ENCODE measurements at regions not wholly inside any gene's neighbourhood (a gene's known extent, or its start where the extent isn't known, plus 50 kb on each side); places are given as distances from the start of the nearest gene placed in this dataset.
"Not testable (repeated sequence)": the region's sequence is repeated elsewhere in the genome, so short reads cannot be mapped to it uniquely, and the experiment has no call there.

DNA sequence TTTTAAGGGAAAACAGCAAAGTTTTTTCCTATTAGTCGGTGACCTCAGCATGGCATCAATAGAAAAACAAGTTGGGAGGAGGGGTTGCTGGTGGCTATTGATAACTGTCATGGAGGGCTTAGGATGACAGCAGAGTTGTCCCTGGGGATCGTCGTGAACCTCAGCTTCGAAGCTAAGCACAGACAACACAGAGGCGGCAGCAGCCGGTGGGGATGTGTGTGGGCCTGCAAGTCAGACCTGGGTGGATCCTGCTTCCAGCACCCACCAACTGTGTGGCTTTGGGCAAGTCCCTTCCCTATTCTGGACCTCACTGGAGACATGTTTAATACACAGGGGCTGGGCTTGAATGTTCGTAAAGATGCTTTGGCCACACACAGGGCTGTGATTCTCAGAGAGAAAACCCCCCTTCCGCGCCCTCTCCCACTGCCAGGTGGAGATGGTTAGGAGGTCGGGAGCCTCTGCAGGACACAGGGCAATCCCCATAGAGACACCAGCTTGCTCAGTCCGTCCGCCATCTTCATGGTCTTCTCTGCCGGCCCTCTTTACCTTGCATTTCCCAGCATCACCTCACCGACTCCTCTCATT, 83.1 kb upstream of the TOX2 start:
- H3K27ac ChIP-seq, result no peak overlapping the region
- H3K4me3 ChIP-seq, result no peak overlapping the region
- H3K4me1 ChIP-seq (ENCODE audit: control insufficient read depth in 1 of 2, low read depth in 2 of 2), result no peaks in the 10 kb centered on the region
- peaks cover 6% of the 10 kb centered on the region for H3K9me3 ChIP-seq
- no peaks in the 10 kb centered on the region for H3K27me3 ChIP-seq (replicated peaks; ENCODE audit: insufficient read depth)
- TF ChIP-seq, protein P1, sequence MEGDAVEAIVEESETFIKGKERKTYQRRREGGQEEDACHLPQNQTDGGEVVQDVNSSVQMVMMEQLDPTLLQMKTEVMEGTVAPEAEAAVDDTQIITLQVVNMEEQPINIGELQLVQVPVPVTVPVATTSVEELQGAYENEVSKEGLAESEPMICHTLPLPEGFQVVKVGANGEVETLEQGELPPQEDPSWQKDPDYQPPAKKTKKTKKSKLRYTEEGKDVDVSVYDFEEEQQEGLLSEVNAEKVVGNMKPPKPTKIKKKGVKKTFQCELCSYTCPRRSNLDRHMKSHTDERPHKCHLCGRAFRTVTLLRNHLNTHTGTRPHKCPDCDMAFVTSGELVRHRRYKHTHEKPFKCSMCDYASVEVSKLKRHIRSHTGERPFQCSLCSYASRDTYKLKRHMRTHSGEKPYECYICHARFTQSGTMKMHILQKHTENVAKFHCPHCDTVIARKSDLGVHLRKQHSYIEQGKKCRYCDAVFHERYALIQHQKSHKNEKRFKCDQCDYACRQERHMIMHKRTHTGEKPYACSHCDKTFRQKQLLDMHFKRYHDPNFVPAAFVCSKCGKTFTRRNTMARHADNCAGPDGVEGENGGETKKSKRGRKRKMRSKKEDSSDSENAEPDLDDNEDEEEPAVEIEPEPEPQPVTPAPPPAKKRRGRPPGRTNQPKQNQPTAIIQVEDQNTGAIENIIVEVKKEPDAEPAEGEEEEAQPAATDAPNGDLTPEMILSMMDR (IDR thresholded peaks at IDR 0.05), result no peak
- ATAC-seq (ENCODE audit: insufficient number of reproducible peaks, low FRiP score, low read depth) (no peak), DNase-seq (ENCODE audit: low spot score) (no peak)
- H3K36me3 ChIP-seq, result no peaks in the 10 kb centered on the region

DNA sequence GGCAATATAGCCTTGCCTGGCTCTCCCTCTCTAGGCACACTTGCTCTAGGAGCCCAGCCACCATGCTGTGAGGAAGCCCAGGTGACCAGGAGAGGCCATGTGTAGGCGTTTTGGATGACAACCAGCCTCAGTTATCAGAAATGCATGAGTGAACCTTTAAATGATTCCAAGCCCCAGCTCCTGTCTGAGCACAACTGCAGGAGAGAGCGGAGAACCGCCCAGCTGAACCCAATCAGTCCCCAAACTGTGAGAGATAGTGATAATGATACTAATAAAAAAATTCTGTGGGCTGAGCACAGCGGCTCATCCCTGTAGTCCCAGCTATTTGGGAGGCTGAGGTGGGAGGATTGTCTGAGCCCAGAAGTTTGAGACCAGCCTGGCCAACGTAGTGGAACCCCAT, 83.8 kb upstream of the TOX2 start:
- ATAC-seq (ENCODE audit: insufficient number of reproducible peaks, low FRiP score, low read depth) (no peak), DNase-seq (ENCODE audit: low spot score) (no peak)
- Histone ChIP-seq H3K36me3 (no peaks in the 10 kb centered on the region), H3K4me3 (no peak overlapping the region), H3K27ac (no peak overlapping the region), H3K4me1 (ENCODE audit: control insufficient read depth in 1 of 2, low read depth in 2 of 2) (no peaks in the 10 kb centered on the region), H3K27me3 (replicated peaks; ENCODE audit: insufficient read depth) (no peaks in the 10 kb centered on the region), H3K9me3 (peaks cover 6% of the 10 kb centered on the region)
- TF ChIP-seq, protein P1 (IDR thresholded peaks at IDR 0.05), result no peak

DNA sequence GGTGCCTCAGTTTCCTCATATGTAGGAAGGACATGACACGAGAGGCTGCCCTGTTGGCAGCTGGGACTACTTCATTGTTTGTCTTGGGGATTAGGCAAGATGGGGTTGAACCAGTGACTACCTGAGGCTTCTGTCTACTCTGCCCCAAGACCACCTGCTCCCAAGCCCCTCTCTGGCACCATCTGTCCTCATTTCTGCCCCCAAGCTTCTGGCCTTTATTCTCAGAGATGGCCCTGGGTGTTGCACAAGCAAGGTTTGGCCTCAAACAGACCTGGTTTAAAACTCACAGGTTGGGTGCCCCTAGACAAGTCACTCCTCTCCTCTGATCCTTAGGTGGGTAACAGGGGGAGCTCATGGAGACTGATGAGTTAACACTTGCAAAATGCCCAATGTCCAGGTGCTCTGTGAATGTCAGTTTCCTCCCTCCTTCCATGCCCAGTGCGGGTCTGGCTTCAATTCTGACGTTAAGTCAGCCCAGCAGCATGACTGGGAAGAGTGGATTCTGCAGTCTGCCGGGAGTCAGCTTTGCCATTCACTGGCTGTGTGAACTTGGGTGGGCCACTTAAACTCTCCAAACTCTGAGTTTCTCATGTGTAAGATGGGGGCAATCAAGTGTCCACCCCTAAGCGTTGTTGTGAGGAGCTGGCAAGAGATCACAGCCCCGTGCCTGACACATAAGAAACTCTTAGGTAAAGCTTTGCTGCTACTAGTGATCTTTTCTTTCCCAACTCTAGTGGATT, 84.5 kb upstream of the TOX2 start:
- no peaks in the 10 kb centered on the region for H3K4me1 ChIP-seq (ENCODE audit: control insufficient read depth in 1 of 2, low read depth in 2 of 2)
- H3K27me3 ChIP-seq (replicated peaks; ENCODE audit: insufficient read depth), result no peaks in the 10 kb centered on the region
- H3K36me3 ChIP-seq, result no peaks in the 10 kb centered on the region
- no peak overlapping the region for H3K4me3 ChIP-seq
- TF ChIP-seq, protein P1 (IDR thresholded peaks at IDR 0.05), result no peak
- H3K9me3 ChIP-seq, result peaks cover 6% of the 10 kb centered on the region
- H3K27ac ChIP-seq, result no peak overlapping the region
- DNase-seq (ENCODE audit: low spot score), result no peak
- ATAC-seq (ENCODE audit: insufficient number of reproducible peaks, low FRiP score, low read depth), result no peak

DNA sequence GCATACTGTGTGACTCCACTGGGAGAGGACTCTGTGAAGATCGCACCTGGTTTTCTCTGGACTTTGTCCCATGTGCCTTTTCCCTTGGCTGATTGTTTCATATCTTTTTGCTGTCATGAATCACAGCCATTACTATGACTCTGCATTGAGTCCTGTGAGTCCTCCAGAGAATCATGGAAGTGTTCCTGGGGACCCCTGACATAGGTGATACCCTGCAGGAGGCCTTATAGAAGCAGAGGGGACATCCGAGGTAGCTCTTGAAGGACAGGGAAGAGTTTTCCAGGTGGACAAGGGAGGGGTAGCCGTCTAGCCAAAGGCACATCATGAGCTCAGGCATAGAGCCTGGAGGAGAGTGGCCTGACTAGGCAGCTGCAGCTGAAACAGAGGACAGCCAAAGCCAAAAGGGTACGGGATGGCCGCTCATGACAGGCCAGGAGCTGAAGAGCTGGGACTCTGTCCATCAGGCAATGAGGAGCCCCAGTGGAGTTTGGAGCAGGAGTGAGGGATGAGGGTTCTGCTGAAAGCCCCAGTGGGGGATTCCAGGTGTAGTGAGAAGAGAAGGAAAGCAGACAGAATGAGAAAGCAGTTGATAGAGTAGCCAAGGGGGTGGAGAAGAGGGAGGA, 86.6 kb upstream of the TOX2 start:
- Histone ChIP-seq H3K4me1 (ENCODE audit: control insufficient read depth in 1 of 2, low read depth in 2 of 2) (no peaks in the 10 kb centered on the region), H3K36me3 (no peaks in the 10 kb centered on the region), H3K27ac (no peak overlapping the region), H3K4me3 (no peak overlapping the region), H3K9me3 (peaks cover 6% of the 10 kb centered on the region), H3K27me3 (replicated peaks; ENCODE audit: insufficient read depth) (no peaks in the 10 kb centered on the region)
- DNase-seq (ENCODE audit: low spot score) (no peak), ATAC-seq (ENCODE audit: insufficient number of reproducible peaks, low FRiP score, low read depth) (no peak)
- TF ChIP-seq, protein P1 (IDR thresholded peaks at IDR 0.05), result no peak

DNA sequence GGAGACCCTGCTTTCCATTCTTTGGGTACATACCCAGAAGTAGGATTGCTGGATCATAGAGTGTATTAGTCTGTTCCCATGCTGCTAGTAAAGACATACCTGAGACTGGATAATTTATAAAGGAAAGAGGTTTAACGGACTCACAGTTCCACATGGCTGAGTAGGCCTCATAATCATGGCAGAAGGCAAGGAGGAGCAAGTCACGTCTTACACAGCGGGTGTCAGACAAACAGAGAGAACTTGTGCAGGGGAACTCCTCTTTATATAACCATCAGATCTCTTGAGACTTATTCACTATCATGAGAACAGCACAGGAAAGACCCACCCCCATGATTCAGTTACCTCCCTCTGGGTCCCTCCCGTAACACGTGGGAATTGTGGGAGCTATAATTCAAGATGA, 87.7 kb upstream of the TOX2 start:
- not testable (repeated sequence) for H3K27me3 ChIP-seq (replicated peaks; ENCODE audit: insufficient read depth); H3K27ac ChIP-seq; H3K36me3 ChIP-seq; H3K9me3 ChIP-seq; H3K4me3 ChIP-seq; H3K4me1 ChIP-seq (ENCODE audit: control insufficient read depth in 1 of 2, low read depth in 2 of 2); ATAC-seq (ENCODE audit: insufficient number of reproducible peaks, low FRiP score, low read depth); DNase-seq (ENCODE audit: low spot score)
